RWPE1 (cell line): ENCODE measurements at regions not wholly inside any gene's neighbourhood (a gene's known extent, or its start where the extent isn't known, plus 50 kb on each side); places are given as distances from the start of the nearest gene placed in this dataset.

ENCODE experiments used
- CTCF ChIA-PET: fragments of 350-600 bp; sonication (Branson Sonifier 250); formaldehyde crosslinking; extraction: SDS; loops from one replicate; lab custom pipeline; 2021; lab: Yijun Ruan, JAX
- POLR2A ChIA-PET: fragments of 400-600 bp; formaldehyde crosslinking; extraction: SDS; loops from one replicate; lab custom pipeline; 2020; ENCODE audit warnings: antibody characterized with exemption; ENCODE audit not compliant: low non-redundant PET; lab: Yijun Ruan, JAX
- DNase-seq: peaks from one replicate; pipeline ENCODE4 v3.0.0; 2012; ENCODE audit warnings: low spot score
- H3K27ac ChIP-seq: fragments of 450-650 bp; 2 replicates; pipeline ENCODE4 v1.5.1; 2017
- TF ChIP-seq, protein P1 (sequence below): fragments of 450-650 bp; conservative IDR thresholded peaks from 2 replicates; pipeline ENCODE4 v1.5.1; 2017; ENCODE audit warnings: low read depth, mild to moderate bottlenecking

DNA sequence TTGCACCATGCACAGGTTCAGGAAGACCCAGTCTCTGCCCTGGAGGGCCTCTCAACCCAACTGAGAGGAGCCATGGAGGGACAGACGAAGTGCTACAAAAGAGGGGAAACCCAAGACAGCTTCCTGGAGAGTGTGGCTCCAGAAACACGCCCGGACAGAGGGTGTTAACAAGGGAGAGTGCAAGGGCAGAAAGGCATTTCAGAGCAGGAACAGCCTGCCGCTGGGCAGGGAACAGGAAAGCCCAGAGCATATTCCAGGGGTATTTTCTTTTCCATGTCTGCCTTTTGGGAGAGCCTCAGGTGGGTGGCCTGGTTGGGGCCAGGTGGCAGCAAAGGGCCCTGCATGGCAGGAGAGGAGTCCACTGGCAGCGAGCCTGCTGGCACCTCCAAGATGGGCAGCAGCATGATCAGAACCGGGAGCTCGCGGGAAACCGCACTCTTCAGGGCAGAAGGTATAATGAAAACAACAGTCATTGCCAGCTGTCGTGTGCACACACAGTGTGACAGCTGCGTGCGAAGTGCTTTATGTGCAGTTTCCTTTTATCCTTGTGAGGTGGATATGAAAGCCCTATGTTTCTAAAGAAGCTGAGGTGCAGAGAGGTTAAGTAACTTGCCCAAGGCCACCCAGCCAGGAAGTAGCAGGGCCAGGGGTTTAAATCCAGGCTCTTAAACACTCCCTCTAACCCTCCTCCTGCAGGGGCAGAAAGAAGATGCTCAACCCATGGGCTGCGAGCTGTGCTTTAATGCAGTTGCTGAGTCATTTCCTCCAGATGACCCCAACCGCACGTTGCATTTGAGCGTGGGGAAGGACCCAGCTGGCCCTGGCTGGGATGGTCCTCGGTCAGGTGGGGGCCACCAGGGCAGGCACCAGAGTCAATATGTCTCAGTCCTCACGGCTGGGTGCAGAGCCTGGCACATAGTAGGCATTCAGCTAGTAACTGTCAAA lies 128.6 kb downstream of the OAT start:
- DNase-seq: no peak
- TF ChIP-seq, protein P1, sequence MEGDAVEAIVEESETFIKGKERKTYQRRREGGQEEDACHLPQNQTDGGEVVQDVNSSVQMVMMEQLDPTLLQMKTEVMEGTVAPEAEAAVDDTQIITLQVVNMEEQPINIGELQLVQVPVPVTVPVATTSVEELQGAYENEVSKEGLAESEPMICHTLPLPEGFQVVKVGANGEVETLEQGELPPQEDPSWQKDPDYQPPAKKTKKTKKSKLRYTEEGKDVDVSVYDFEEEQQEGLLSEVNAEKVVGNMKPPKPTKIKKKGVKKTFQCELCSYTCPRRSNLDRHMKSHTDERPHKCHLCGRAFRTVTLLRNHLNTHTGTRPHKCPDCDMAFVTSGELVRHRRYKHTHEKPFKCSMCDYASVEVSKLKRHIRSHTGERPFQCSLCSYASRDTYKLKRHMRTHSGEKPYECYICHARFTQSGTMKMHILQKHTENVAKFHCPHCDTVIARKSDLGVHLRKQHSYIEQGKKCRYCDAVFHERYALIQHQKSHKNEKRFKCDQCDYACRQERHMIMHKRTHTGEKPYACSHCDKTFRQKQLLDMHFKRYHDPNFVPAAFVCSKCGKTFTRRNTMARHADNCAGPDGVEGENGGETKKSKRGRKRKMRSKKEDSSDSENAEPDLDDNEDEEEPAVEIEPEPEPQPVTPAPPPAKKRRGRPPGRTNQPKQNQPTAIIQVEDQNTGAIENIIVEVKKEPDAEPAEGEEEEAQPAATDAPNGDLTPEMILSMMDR: no peak
- POLR2A ChIA-PET: no interaction called here
- CTCF ChIA-PET: interaction anchor here (1.1 kb wide), 1 partner anchor 296 kb away, joined by 3 read pairs; no protein-coding TSS in a partner anchor
- no peak overlapping the region for H3K27ac ChIP-seq

DNA sequence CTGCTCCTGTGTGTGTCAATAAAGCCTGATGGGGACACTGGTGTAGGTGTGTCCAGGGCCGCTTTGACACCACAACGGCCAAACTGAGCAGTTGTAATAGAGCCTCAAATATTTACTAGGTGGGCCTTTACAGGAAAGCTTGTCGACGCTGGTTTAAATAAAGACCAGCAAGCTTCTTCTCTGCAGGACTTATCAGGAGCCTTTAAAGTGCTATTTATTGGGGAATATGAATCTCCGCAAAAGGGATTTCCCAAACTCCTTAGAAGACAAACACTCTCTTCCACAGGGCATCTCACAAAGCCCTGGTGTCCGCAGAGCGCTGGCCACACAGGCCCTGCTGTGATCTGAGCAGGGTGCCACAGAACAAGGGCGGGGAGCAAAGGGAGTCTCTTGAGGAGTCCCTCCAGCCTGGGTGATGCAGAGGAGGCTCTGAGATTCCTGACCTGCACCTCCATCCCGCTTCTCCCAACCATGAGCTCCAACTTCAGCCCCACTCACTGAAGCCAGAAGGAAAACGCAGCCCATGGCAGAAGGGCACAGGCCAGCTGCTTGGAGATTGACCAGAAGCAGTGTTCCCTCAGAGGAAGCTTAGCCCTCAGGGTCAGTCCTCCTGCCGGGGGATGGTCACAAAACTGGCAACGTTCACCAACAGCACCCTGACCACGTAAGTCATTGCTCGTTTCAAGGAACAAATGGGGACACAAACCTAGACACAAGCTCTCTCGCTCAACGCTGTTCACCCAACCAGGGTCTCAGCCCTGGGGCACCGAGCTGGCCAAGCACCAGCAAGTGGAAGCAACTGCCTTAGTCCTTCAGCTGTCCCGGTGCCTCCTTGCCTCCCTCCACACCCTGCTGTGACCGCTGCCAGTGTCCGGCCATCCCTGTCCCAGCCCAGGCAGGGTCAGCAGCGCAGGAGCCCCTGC lies 129.5 kb downstream of the OAT start:
- no peak for DNase-seq
- ChIA-PET CTCF (interaction anchor here (1.1 kb wide), 1 partner anchor 295 kb away, joined by 3 read pairs; no protein-coding TSS in a partner anchor), POLR2A (no interaction called here)
- TF ChIP-seq, protein P1: no peak
- no peak overlapping the region for H3K27ac ChIP-seq

DNA sequence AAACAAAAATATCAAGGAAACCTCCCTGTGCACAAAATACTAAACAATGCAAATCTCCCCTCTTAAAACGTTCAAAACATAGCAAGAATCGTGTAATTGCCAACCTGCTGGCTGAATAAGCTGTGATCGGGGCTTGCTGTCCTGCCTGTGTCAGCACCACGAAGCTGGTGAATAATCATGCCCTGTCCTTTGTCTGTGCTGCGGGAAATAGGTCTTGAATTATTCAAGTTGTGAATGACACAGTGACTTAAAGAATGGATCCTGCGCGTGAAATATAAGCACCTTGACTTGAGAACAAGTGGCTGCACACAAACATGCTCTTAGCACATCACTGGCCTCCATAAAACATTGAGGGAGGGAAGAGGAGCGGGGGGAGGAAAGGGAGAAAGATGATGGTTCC lies 130.2 kb downstream of the OAT start:
- ChIA-PET POLR2A (no interaction called here), CTCF (interaction anchor here (0.6 kb wide), 1 partner anchor 488 kb away, joined by 4 read pairs; no protein-coding TSS in a partner anchor)
- H3K27ac ChIP-seq: no peak overlapping the region
- no peak for DNase-seq
- TF ChIP-seq, protein P1: no peak

DNA sequence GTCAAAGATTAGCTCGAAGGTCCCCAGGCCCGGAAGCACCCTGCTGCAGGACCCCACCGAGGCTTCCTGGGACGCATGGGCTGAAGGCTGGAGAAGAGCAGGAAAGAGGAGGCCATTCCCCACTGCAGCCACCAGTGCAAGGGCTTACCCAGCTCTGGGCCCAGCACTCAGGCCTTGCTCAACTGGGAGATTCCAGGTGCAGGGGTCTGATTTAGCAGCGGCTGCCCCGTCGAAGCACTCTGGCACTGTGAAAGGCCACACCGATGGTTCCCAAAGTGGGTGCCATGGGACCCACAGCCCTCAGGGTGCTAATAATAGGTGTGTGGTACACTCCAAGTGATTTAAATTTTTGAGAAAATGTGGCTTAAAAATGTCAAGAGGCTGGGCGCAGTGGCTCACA lies 130.9 kb downstream of the OAT start:
- TF ChIP-seq, protein P1: no peak
- POLR2A ChIA-PET: no interaction called here
- no peak for DNase-seq
- CTCF ChIA-PET: no interaction called here
- H3K27ac ChIP-seq: no peak overlapping the region

DNA sequence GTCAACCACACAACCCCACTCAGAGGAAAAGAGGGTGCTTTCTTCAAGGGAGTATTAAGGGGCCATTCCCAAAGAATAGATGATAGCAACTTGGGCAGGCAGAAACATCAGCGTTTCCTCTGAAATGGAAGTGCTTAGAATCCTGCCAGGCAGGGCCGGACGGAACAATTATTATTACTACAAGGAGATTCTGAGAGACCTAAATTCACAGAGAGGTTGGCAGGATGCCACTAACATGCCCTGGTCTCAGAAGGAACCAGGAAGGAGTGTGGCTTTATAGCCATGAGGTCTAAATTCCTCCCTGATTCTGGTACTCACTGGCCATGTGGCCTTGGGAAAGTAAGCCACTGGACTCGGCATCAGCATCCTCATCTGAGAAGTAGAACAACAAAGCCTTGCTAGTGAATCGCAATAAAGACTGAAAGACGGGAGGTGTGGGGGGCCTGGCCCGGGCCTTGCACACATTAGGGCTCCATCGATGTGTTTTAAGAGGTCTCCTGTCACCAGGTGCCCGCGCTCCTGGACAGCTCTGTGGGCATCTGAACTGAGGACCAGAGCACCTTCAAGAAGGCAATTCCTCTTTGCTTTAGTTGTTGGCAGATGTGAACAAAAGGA lies 131.5 kb downstream of the OAT start:
- H3K27ac ChIP-seq: no peak overlapping the region
- POLR2A ChIA-PET: no interaction called here
- TF ChIP-seq, protein P1: no peak
- CTCF ChIA-PET: no interaction called here
- DNase-seq: no peak

DNA sequence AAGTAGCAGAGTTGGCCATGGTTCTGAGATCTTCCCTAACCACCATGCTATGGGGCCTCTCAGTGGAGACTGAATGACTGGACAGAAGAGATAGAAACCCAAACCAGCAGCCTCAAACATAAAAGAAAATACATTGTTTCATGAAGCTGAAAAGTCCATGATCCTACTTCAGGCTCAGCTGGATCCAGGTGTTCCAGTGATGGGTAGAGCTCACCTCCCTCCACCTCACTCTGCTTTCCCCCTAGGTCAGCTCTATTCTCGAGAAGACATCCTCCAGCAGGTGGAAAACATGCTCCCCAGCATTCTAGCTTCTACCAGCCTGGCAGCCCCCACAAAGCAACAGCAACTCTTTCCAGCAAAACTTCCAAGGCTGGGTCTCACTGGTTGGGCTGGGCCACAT lies 132.1 kb downstream of the OAT start:
- H3K27ac ChIP-seq: no peak overlapping the region
- ChIA-PET CTCF (no interaction called here), POLR2A (no interaction called here)
- TF ChIP-seq, protein P1: no peak
- no peak for DNase-seq
